Neural progenitor cell (in vitro differentiated cells): ENCODE measurements at regions not wholly inside any gene's neighbourhood (a gene's known extent, or its start where the extent isn't known, plus 50 kb on each side); places are given as distances from the start of the nearest gene placed in this dataset.
"Not testable (repeated sequence)": the region's sequence is repeated elsewhere in the genome, so short reads cannot be mapped to it uniquely, and the experiment has no call there.

Experiments used
- DNase-seq: peaks from one replicate; pipeline ENCODE4 v3.0.0-alpha.2; 2016; ENCODE audit warnings: low spot score
- H2AFZ ChIP-seq: fragments of 200-600 bp; sonication (generic); replicated peaks from 2 replicates; pipeline ENCODE4 v1.6.1; 2016; ENCODE audit warnings: antibody characterized with exemption
- H3F3A ChIP-seq: fragments of 200-600 bp; sonication (generic); 2 replicates; pipeline ENCODE4 v1.6.1; 2016; ENCODE audit warnings: antibody characterized with exemption, low read depth
- H3K27ac ChIP-seq: fragments of 200-600 bp; sonication (generic); 2 replicates; pipeline ENCODE4 v1.5.1; 2016; ENCODE audit warnings: mild to moderate bottlenecking
- H3K27me3 ChIP-seq: fragments of 200-600 bp; sonication (generic); 2 replicates; pipeline ENCODE4 v1.6.1; 2016; ENCODE audit warnings: mild to moderate bottlenecking, moderate library complexity
- H3K36me3 ChIP-seq: fragments of 200-600 bp; sonication (generic); 2 replicates; pipeline ENCODE4 v1.5.1; 2016
- H3K4me1 ChIP-seq: fragments of 200-600 bp; sonication (generic); 2 replicates; pipeline ENCODE4 v1.6.1; 2016; ENCODE audit warnings: mixed run types
- H3K4me2 ChIP-seq: fragments of 200-600 bp; sonication (generic); 2 replicates; pipeline ENCODE4 v1.6.1; 2016
- H3K4me3 ChIP-seq: fragments of 200-600 bp; sonication (generic); 2 replicates; pipeline ENCODE4 v1.5.1; 2016
- H3K79me2 ChIP-seq: fragments of 200-600 bp; sonication (generic); 2 replicates; pipeline ENCODE4 v1.6.1; 2016; ENCODE audit warnings: low read depth
- H3K9ac ChIP-seq: fragments of 200-600 bp; sonication (generic); 2 replicates; pipeline ENCODE4 v1.6.1; 2016
- H3K9me3 ChIP-seq: fragments of 200-600 bp; sonication (generic); 2 replicates; pipeline ENCODE4 v1.5.1; 2016; ENCODE audit warnings: low read depth
- H4K20me1 ChIP-seq: fragments of 200-600 bp; sonication (generic); 2 replicates; pipeline ENCODE4 v1.6.1; 2016; ENCODE audit warnings: low read depth
- H3K27ac Mint-ChIP-seq: 3 replicates; pipeline ENCODE4 v1.8.0; 2021; ENCODE audit warnings: mixed read lengths
- H3K27me3 Mint-ChIP-seq: 2 replicates; pipeline ENCODE4 v1.8.0; 2022; ENCODE audit warnings: low read depth, mild to moderate bottlenecking, inconsistent platforms, moderate library complexity, mixed read lengths; ENCODE audit not compliant: insufficient read depth
- H3K36me3 Mint-ChIP-seq: 3 replicates; pipeline ENCODE4 v1.8.0; 2021; ENCODE audit warnings: mixed read lengths
- H3K4me1 Mint-ChIP-seq: 3 replicates; pipeline ENCODE4 v1.8.0; 2021; ENCODE audit warnings: mixed read lengths
- H3K4me3 Mint-ChIP-seq: 3 replicates; pipeline ENCODE4 v1.8.0; 2021; ENCODE audit warnings: mild to moderate bottlenecking, moderate library complexity, mixed read lengths
- H3K9me3 Mint-ChIP-seq: 3 replicates; pipeline ENCODE4 v1.8.0; 2020; ENCODE audit warnings: mixed read lengths
- EZH2 ChIP-seq: fragments of 200-600 bp; sonication (generic); IDR thresholded peaks from 2 replicates; pipeline ENCODE4 v1.6.1; 2017; ENCODE audit warnings: antibody characterized with exemption, mild to moderate bottlenecking, moderate library complexity
- EZH2phosphoT487 ChIP-seq: fragments of 200-600 bp; sonication (generic); IDR thresholded peaks from 2 replicates; pipeline ENCODE4 v1.6.1; 2017; ENCODE audit warnings: antibody characterized with exemption
- TF ChIP-seq, protein P1 (sequence below): fragments of 200-600 bp; sonication (generic); IDR thresholded peaks from 2 replicates; pipeline ENCODE4 v1.5.1; 2017; ENCODE audit warnings: antibody characterized with exemption, mild to moderate bottlenecking

DNA sequence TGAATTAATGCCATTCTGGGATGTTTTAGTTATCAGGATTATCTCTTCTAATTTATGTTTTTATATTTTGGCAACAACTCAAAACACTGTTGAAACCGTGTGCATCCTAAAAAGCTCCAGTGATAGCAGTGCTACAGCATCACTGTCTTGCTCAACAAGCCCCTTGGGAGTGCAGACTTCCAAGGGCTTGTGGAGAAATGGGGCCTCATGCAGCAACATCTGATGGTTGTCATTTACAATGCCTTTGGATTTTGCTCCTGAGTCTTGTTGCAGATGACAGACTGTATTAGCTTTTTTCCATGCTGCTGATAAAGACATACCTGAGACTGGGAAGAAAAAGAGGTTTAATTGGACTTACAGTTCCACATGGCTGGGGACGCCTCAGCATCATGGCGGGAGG is 515.4 kb downstream of the NEBL start:
- Mint-ChIP-seq H3K4me1 (no peaks in the 10 kb centered on the region), H3K27me3 (peaks cover 6% of the 10 kb centered on the region), H3K9me3 (peaks cover 3% of the 10 kb centered on the region), H3K27ac (no peak overlapping the region), H3K4me3 (no peak overlapping the region), H3K36me3 (no peaks in the 10 kb centered on the region)
- Histone ChIP-seq H3K27ac (no peak overlapping the region), H3K9me3 (no peaks in the 10 kb centered on the region), H3K4me1 (no peaks in the 10 kb centered on the region), H3K4me3 (no peak overlapping the region), H4K20me1 (no peaks in the 10 kb centered on the region), H3K9ac (no peak overlapping the region), H3K4me2 (no peak overlapping the region), H3K36me3 (no peaks in the 10 kb centered on the region), H3K79me2 (no peaks in the 10 kb centered on the region), H3F3A (no peaks in the 10 kb centered on the region), H3K27me3 (no peaks in the 10 kb centered on the region), H2AFZ (no peak overlapping the region)
- TF ChIP-seq EZH2phosphoT487 (no peak), EZH2 (no peak)
- TF ChIP-seq, protein P1, sequence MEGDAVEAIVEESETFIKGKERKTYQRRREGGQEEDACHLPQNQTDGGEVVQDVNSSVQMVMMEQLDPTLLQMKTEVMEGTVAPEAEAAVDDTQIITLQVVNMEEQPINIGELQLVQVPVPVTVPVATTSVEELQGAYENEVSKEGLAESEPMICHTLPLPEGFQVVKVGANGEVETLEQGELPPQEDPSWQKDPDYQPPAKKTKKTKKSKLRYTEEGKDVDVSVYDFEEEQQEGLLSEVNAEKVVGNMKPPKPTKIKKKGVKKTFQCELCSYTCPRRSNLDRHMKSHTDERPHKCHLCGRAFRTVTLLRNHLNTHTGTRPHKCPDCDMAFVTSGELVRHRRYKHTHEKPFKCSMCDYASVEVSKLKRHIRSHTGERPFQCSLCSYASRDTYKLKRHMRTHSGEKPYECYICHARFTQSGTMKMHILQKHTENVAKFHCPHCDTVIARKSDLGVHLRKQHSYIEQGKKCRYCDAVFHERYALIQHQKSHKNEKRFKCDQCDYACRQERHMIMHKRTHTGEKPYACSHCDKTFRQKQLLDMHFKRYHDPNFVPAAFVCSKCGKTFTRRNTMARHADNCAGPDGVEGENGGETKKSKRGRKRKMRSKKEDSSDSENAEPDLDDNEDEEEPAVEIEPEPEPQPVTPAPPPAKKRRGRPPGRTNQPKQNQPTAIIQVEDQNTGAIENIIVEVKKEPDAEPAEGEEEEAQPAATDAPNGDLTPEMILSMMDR = no peak
- DNase-seq = no peak

DNA sequence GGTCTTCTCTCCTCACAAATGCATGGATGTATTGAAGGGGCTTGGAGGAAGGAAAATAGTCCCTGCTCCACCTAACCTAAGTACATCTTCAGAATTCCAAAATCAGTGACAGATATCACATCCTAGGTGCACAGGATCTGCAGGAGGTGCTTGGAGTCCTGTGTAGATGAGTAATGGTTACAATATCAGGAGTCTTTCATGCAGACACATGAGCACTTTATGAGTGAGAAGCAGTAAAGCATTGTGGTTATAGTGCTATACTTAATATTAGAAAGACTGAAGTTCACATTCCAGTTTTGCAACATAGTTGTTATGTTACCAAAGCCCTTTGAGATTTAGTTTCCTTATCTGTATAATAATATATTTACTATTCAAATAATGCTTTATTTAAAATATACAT is 516.7 kb downstream of the NEBL start:
- no peak overlapping the region for H3K4me3 Mint-ChIP-seq
- Histone ChIP-seq H2AFZ (peak overlapping the region; percentile 3), H3K9me3 (no peaks in the 10 kb centered on the region), H3K27ac (no peak overlapping the region), H4K20me1 (no peaks in the 10 kb centered on the region), H3K9ac (no peak overlapping the region), H3K4me2 (no peak overlapping the region), H3K4me3 (no peak overlapping the region), H3K27me3 (no peaks in the 10 kb centered on the region), H3K4me1 (no peaks in the 10 kb centered on the region), H3K36me3 (no peaks in the 10 kb centered on the region), H3K79me2 (no peaks in the 10 kb centered on the region), H3F3A (no peaks in the 10 kb centered on the region)
- no peak overlapping the region for H3K27ac Mint-ChIP-seq
- H3K27me3 Mint-ChIP-seq = peaks cover 6% of the 10 kb centered on the region
- H3K9me3 Mint-ChIP-seq = peaks cover 3% of the 10 kb centered on the region
- H3K4me1 Mint-ChIP-seq = no peaks in the 10 kb centered on the region
- DNase-seq = no peak
- TF ChIP-seq EZH2 (no peak), EZH2phosphoT487 (no peak)
- TF ChIP-seq, protein P1 = no peak
- no peaks in the 10 kb centered on the region for H3K36me3 Mint-ChIP-seq

DNA sequence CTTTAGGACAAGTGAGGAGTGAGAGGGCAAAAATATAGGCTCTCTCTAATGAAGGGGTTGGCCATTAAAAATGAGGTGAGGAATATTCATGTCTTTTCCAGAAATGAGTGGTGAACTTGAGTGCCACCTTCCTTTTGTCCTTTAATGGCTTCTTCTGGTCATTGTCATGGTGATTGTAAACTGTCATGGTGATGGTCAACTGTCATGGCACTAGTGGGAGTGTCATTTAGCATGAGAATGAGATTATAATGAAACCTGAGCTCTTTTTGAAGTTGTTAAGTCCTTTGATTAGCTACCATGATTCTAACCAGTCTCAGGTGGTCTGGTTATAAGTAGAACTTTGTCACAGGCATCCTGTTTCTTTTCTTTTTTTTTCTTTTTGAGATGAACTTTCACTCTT is 524.4 kb downstream of the NEBL start:
- Histone ChIP-seq H3K4me3 (no peak overlapping the region), H3F3A (no peaks in the 10 kb centered on the region), H2AFZ (no peak overlapping the region), H3K9ac (no peak overlapping the region), H3K9me3 (no peaks in the 10 kb centered on the region), H3K27me3 (no peaks in the 10 kb centered on the region), H4K20me1 (no peaks in the 10 kb centered on the region), H3K4me2 (no peak overlapping the region), H3K27ac (no peak overlapping the region), H3K36me3 (no peaks in the 10 kb centered on the region), H3K79me2 (no peaks in the 10 kb centered on the region), H3K4me1 (no peaks in the 10 kb centered on the region)
- H3K9me3 Mint-ChIP-seq = peaks cover 12% of the 10 kb centered on the region
- no peak overlapping the region for H3K27ac Mint-ChIP-seq
- H3K36me3 Mint-ChIP-seq = peaks cover 6% of the 10 kb centered on the region
- H3K4me3 Mint-ChIP-seq = no peak overlapping the region
- H3K4me1 Mint-ChIP-seq = peaks cover 2% of the 10 kb centered on the region
- H3K27me3 Mint-ChIP-seq = peaks cover 2% of the 10 kb centered on the region
- DNase-seq = no peak
- TF ChIP-seq EZH2 (no peak), EZH2phosphoT487 (no peak)
- TF ChIP-seq, protein P1 = no peak

DNA sequence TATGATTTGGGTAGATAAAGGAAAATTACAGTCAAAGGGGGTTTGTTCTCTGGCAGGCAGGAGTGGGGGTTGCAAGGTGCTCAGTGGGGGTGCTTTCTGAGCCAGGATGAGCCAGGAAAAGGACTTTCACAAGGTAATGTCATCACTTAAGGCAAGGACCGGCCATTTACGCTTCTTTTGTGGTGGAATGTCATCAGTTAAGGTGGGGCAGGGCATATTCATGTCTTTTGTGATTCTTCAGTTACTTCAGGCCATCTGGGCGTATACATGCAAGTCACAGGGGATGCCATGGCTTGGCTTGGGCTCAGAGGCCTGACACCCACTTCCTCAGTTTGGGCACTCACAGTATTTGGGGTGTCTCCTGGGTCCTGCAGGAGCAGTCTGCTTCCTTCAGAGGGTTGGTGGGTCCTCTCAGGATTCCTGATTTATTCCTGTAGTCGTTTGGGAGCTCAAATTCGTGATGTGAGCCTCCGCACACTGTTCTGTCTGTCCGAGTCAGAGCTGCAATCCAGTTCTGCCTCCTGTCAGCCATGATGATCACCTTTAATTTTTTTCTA is 526.1 kb downstream of the NEBL start:
- not testable (repeated sequence) for H3K27me3 Mint-ChIP-seq, H3K4me1 Mint-ChIP-seq, H3F3A ChIP-seq, H3K4me1 ChIP-seq, H4K20me1 ChIP-seq, H3K4me3 Mint-ChIP-seq, H3K9ac ChIP-seq, H3K27me3 ChIP-seq, H3K27ac Mint-ChIP-seq, DNase-seq, H3K4me2 ChIP-seq, H3K36me3 Mint-ChIP-seq, H3K4me3 ChIP-seq, H3K79me2 ChIP-seq, H3K27ac ChIP-seq, H3K9me3 ChIP-seq, H3K36me3 ChIP-seq
- peaks cover 12% of the 10 kb centered on the region for H3K9me3 Mint-ChIP-seq
- peak overlapping the region; percentile 86 for H2AFZ ChIP-seq
